SK-N-SH treated with all-trans-retinoic acid at 6 μM for 48 hours (cell line): ENCODE measurements at regions not wholly inside any gene's neighbourhood (a gene's known extent, or its start where the extent isn't known, plus 50 kb on each side); places are given as distances from the start of the nearest gene placed in this dataset.

ENCODE experiments used
- ATAC-seq: fragments of 200-7000 bp; cut with Tn5 transposase; 3 replicates; pipeline ENCODE4 v1.9.1; 2020; ENCODE audit warnings: mild to moderate bottlenecking, moderate library complexity
- ARNTL ChIP-seq: fragments of 450-650 bp; formaldehyde crosslinking; IDR thresholded peaks from 2 replicates; pipeline ENCODE4 v1.5.0; 2020; ENCODE audit warnings: low read depth, mild to moderate bottlenecking, moderate library complexity, borderline replicate concordance
- BACH2 ChIP-seq: fragments of 250-450 bp; sonication (Bioruptor Pico); IDR thresholded peaks from 2 replicates; pipeline ENCODE4 v1.9.0; 2021; ENCODE audit warnings: mild to moderate bottlenecking, borderline replicate concordance
- CREB5 ChIP-seq: fragments of 250-450 bp; sonication (Bioruptor Pico); IDR thresholded peaks from 2 replicates; pipeline ENCODE4 v1.5.1; 2020; ENCODE audit warnings: low read depth, mild to moderate bottlenecking, moderate library complexity
- CSDC2 ChIP-seq: fragments of 250-450 bp; sonication (Bioruptor Pico); IDR thresholded peaks from 2 replicates; pipeline ENCODE4 v1.5.0; 2020; ENCODE audit warnings: mild to moderate bottlenecking, moderate library complexity
- CSRNP3 ChIP-seq: fragments of 250-450 bp; sonication (Bioruptor Pico); IDR thresholded peaks from 2 replicates; pipeline ENCODE4 v1.5.1; 2021; ENCODE audit warnings: mild to moderate bottlenecking, moderate library complexity
- ESRRG ChIP-seq: fragments of 250-450 bp; sonication (Bioruptor Pico); IDR thresholded peaks from 2 replicates; pipeline ENCODE4 v1.6.1; 2021; ENCODE audit warnings: mild to moderate bottlenecking
- GLIS3 ChIP-seq: fragments of 250-450 bp; sonication (Bioruptor Pico); IDR thresholded peaks from 2 replicates; pipeline ENCODE4 v1.5.0; 2020; ENCODE audit warnings: mild to moderate bottlenecking, moderate library complexity
- ISL1 ChIP-seq: fragments of 250-450 bp; sonication (Bioruptor Pico); IDR thresholded peaks from 2 replicates; pipeline ENCODE4 v2.1.2; 2022; ENCODE audit warnings: mild to moderate bottlenecking, moderate library complexity
- OSR1 ChIP-seq: fragments of 250-450 bp; sonication (Bioruptor Pico); IDR thresholded peaks from 2 replicates; pipeline ENCODE4 v1.8.0; 2022; ENCODE audit warnings: moderate library complexity, mild to moderate bottlenecking, inconsistent platforms
- PATZ1 ChIP-seq: fragments of 250-450 bp; sonication (Bioruptor Pico); IDR thresholded peaks from 2 replicates; pipeline ENCODE4 v1.8.0; 2020; ENCODE audit warnings: mild to moderate bottlenecking, moderate library complexity, borderline replicate concordance
- POU6F1 ChIP-seq: fragments of 250-450 bp; sonication (Bioruptor Pico); IDR thresholded peaks from 2 replicates; pipeline ENCODE4 v1.8.0; 2021; ENCODE audit warnings: low read depth, mild to moderate bottlenecking, moderate library complexity, borderline replicate concordance
- PPARA ChIP-seq: fragments of 250-450 bp; sonication (Bioruptor Pico); IDR thresholded peaks from 2 replicates; pipeline ENCODE4 v1.5.0; 2020; ENCODE audit warnings: mild to moderate bottlenecking, borderline replicate concordance
- RARB ChIP-seq: fragments of 250-450 bp; sonication (Bioruptor Pico); IDR thresholded peaks from 2 replicates; pipeline ENCODE4 v1.8.0; 2021; ENCODE audit warnings: mild to moderate bottlenecking, moderate library complexity
- SNAI2 ChIP-seq: fragments of 250-450 bp; sonication (Bioruptor Pico); IDR thresholded peaks from 2 replicates; pipeline ENCODE4 v1.5.0; 2020; ENCODE audit warnings: mild to moderate bottlenecking, moderate library complexity
- TCF4 ChIP-seq: fragments of 250-450 bp; sonication (Bioruptor Pico); IDR thresholded peaks from 2 replicates; pipeline ENCODE4 v1.8.0; 2021; ENCODE audit warnings: mild to moderate bottlenecking, moderate library complexity, borderline replicate concordance
- TOX ChIP-seq: fragments of 250-450 bp; sonication (Bioruptor Pico); IDR thresholded peaks from 2 replicates; pipeline ENCODE4 v1.8.0; 2021; ENCODE audit warnings: mild to moderate bottlenecking, moderate library complexity, borderline replicate concordance
- TSHZ2 ChIP-seq: fragments of 250-450 bp; sonication (Bioruptor Pico); IDR thresholded peaks from 2 replicates; pipeline ENCODE4 v1.5.0; 2020; ENCODE audit warnings: mild to moderate bottlenecking, moderate library complexity
- ZC3H10 ChIP-seq: fragments of 250-450 bp; sonication (Bioruptor Pico); IDR thresholded peaks from 2 replicates; pipeline ENCODE4 v1.5.1; 2021; ENCODE audit warnings: mild to moderate bottlenecking, moderate library complexity
- ZFP3 ChIP-seq: fragments of 250-450 bp; sonication (Bioruptor Pico); IDR thresholded peaks from 2 replicates; pipeline ENCODE4 v1.5.0; 2020; ENCODE audit warnings: mild to moderate bottlenecking, moderate library complexity
- ZFP30 ChIP-seq: fragments of 450-650 bp; formaldehyde crosslinking; IDR thresholded peaks from 2 replicates; pipeline ENCODE4 v1.5.0; 2022; ENCODE audit warnings: mild to moderate bottlenecking, moderate library complexity
- ZNF565 ChIP-seq: fragments of 450-650 bp; formaldehyde crosslinking; conservative IDR thresholded peaks from 2 replicates; pipeline ENCODE4 v1.5.0; 2020; ENCODE audit warnings: low read depth, mild to moderate bottlenecking, moderate library complexity
- ZNF70 ChIP-seq: fragments of 450-650 bp; formaldehyde crosslinking; IDR thresholded peaks from 2 replicates; pipeline ENCODE4 v1.5.0; 2020; ENCODE audit warnings: mild to moderate bottlenecking, moderate library complexity
- ZNF8 ChIP-seq: fragments of 450-650 bp; formaldehyde crosslinking; IDR thresholded peaks from 2 replicates; pipeline ENCODE4 v1.5.0; 2020; ENCODE audit warnings: mild to moderate bottlenecking, moderate library complexity

- ATAC-seq: no peak
- TF ChIP-seq CSDC2 (CRISPR knock-in tag): no peak
- TF ChIP-seq TCF4: no peak
- TF ChIP-seq ESRRG: no peak
- TF ChIP-seq ZFP3: no peak
- TF ChIP-seq ZFP30 (CRISPR knock-in tag): no peak
- no peak for TF ChIP-seq SNAI2 (CRISPR knock-in tag)
- TF ChIP-seq CREB5: no peak
- no peak for TF ChIP-seq ZC3H10
- no peak for TF ChIP-seq OSR1 (CRISPR knock-in tag)
- no peak for TF ChIP-seq ISL1 (CRISPR knock-in tag)
- no peak for TF ChIP-seq TOX (CRISPR knock-in tag)
- TF ChIP-seq ZNF70 (CRISPR knock-in tag): no peak
- TF ChIP-seq GLIS3 (CRISPR knock-in tag): no peak
Observed at GRCh38 chr16:64880006-64880405, 241.9 kb downstream of the CDH11 start.

- no peak for TF ChIP-seq ESRRG
- no peak for TF ChIP-seq ZNF70 (CRISPR knock-in tag)
- TF ChIP-seq ZFP3: no peak
- TF ChIP-seq ZNF565 (CRISPR knock-in tag): no peak
- TF ChIP-seq ZNF8 (CRISPR knock-in tag): no peak
- TF ChIP-seq PPARA (CRISPR knock-in tag): no peak
- TF ChIP-seq ISL1 (CRISPR knock-in tag): no peak
- TF ChIP-seq TCF4: no peak
- no peak for TF ChIP-seq ZC3H10
- no peak for TF ChIP-seq RARB
- TF ChIP-seq GLIS3 (CRISPR knock-in tag): no peak
- no peak; the same call in 2 of the 3 replicates for ATAC-seq
Observed at GRCh38 chr16:64878940-64879339, 242.9 kb downstream of the CDH11 start.

GRCh38 chr16:64872101-64872500 lies 249.8 kb downstream of the CDH11 start:
- ATAC-seq: no peak
- no peak for TF ChIP-seq CSDC2 (CRISPR knock-in tag)
- TF ChIP-seq ZNF70 (CRISPR knock-in tag): no peak
- TF ChIP-seq CSRNP3: no peak
- no peak for TF ChIP-seq ZNF565 (CRISPR knock-in tag)
- no peak for TF ChIP-seq TCF4
- TF ChIP-seq CREB5: no peak
- no peak for TF ChIP-seq PATZ1
- TF ChIP-seq SNAI2 (CRISPR knock-in tag): no peak
- TF ChIP-seq OSR1 (CRISPR knock-in tag): no peak
- TF ChIP-seq ARNTL (CRISPR knock-in tag): no peak
- no peak for TF ChIP-seq RARB
- no peak for TF ChIP-seq ZNF8 (CRISPR knock-in tag)
- no peak for TF ChIP-seq POU6F1
- TF ChIP-seq ISL1 (CRISPR knock-in tag): no peak
- no peak for TF ChIP-seq BACH2 (CRISPR knock-in tag)
- TF ChIP-seq GLIS3 (CRISPR knock-in tag): no peak
- no peak for TF ChIP-seq TSHZ2 (CRISPR knock-in tag)
- TF ChIP-seq ZFP30 (CRISPR knock-in tag): no peak
- no peak for TF ChIP-seq TOX (CRISPR knock-in tag)
